Amygdala (tissue), 56 donors: ENCODE measurements at regions not wholly inside any gene's neighbourhood (a gene's known extent, or its start where the extent isn't known, plus 50 kb on each side); places are given as distances from the start of the nearest gene placed in this dataset.
"Not testable (repeated sequence)": the region's sequence is repeated elsewhere in the genome, so short reads cannot be mapped to it uniquely, and the experiment has no call there.

ENCODE experiments used
- DNase-seq, 56 donors: peaks; one replicate each; lab custom pipeline; 2025; lab: John Stamatoyannopoulos, UW

DNA sequence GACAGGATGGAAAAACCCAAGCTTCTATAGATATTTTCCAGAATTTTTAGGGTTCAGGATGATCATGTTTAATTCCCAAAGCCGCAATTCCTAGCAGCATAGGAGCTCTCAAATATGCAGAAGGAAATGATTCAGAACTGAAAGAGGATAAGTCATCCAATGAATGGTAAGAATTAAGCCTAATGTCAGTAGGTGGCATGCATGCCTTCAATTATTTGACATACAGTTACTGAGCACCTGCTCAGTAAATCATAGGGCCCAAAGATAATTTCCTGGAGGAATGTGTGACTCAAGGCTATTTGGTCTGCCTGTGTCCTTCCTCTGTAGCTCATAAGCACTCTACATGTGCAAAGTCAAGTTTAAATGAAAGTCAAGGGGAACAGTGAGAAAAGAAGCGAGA is 116.8 kb upstream of the SLC38A4 start:
- DNase-seq = no peak

- peak in 3 of 56 donors; percentile 6 to 14 (median 13) for DNase-seq
Observed at GRCh38 chr12:46944088-46944487, 118.3 kb upstream of the SLC38A4 start.

DNA sequence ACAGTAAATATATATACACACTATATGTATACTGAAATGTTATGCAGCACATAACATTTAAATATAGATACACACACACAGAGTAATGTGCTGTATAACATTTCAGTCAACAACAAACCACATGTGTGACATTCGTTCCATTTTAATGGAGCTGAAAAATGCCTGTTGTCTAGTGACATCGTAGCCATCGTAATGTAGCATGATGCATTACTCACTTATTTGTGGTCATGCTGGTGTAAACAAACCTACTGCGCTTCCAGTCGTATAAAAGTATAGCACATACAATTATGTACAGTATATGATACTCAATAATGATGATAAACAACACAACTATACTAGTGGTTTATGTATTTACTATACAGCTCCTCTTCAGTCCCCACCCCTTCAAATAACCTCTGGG is 119.0 kb upstream of the SLC38A4 start:
- no peak for DNase-seq

DNA sequence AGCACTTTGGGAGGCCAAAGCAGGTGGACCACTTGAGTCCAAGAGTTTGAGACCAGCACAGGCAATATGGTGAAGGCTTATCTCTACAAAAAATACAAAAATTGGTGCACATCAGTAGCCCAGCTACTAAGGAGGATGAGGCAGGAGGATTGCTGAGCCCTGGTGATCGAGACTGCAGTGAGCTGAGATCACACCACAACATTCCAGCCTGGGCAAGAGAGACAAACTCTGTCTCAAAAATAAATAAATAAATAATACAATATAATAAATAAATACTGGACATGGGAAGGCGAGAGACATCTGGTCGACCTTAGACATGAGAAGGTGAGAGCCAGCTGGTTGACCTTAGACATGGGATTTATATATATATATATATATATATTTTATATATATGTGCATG is 119.8 kb upstream of the SLC38A4 start:
- no peak for DNase-seq

DNA sequence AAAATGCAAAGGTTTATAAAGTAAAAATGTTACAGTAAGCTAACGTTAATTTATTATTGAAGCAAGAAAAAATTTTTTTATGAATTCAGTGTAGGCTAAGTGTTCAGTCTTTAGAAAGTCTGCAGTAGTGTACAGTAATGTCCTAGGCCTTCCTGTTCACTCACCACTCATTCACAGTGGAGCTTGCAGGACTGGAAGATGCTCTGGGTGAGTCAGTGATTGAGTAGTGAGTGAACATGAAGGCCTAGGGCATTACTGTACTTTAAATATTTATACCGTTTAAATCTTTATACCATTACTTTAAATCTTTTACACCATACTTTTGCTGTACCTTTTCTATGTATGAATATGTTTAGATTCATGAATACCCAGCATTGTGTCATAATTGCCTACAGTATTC is 120.3 kb upstream of the SLC38A4 start:
- no peak for DNase-seq

- DNase-seq = no peak
Observed at GRCh38 chr12:46948936-46949545, 123.2 kb upstream of the SLC38A4 start.

DNA sequence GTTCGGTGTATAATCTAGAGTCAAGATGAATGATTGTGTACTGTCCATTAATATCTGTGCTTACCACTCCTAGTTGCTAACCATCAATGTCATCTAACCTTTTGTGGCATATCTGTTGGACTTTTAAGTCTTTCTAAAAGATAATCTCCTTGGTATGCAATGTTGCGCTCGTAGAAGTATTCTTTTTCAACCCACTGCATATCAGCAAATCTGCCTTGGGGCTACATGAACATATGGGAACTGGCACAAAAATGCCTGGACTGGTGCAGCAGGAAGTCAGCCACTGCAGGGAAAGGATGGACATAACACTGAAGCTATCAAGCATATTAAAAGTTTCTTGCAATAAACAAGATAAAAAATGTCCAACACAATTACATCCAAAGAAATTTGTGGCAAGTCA is 124.3 kb upstream of the SLC38A4 start:
- DNase-seq = no peak

DNA sequence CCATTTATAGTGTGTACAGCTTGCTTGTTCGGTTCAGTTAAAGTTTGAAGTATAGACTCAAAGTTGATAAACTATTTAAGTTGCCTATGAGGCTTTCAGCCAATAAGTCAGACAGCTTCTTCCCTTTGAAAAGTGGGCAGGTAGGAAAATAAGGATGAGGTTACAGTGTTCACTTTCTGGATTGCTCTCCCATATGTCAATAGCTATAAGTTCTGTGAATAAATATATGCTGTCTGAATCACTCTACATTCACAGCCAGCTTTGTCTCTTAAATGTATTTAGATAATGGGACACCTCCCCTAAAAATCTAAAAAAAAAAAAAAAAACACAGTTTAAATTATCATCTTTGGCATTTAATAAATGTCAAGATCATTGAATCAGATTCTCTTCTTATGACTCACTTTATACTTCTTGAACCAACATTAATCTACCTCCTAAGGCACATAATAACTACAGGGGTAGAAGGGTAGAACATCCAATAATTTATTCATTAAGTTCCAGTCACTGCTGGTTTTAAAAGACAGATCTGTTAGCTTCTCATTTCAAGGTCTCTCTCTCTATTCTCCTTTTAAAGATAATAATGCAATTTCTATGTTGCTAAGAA is 126.4 kb upstream of the PCED1B start:
- no peak for DNase-seq

DNA sequence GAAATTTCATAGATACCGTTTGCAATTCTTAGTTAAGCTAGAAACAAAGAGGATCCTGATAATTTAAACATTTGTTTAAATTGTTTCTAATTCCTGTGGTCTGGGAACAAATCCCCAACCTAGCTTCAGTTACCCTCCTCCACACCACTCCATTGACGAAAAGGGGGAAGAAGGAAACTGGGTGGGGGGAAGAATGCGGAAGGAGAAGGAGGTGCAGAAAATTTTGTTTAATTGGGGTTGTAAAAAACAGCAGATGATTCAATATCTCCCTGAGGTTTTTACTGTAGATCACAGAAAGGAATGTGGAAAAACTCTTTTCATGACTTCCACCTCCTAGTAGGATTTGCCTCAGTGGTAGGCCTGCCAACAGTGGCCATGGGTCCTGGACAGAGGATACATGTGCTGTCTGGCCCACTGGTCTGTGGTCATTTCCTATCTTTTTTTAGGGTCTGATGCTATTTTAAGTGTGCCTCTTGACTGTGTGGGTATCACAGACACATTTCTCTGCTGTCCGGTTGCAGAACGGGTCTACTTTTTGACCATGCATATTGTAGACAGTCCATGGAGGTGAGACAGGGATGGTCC is 122.9 kb upstream of the PCED1B start:
- peak in 2 of 56 donors; percentile 1 to 9 for DNase-seq

DNA sequence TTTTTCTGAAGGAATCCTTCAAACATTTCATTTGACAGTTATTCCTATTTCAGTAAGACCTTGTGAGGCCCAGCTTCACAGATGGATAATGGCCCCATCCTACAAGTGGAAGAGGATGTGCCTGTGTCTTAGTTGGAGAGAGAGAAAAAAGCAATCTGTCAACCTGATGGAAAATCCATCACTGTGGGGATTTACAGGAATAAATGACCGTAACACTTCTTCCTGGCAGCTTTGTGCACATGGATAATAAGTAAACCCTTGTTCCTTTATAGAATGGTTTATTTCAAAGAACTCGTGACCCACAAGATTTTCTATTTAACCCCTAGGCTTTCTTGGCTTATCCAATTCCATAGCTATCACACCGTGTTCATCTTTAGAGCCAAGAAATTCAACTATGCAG is 121.4 kb upstream of the PCED1B start:
- DNase-seq = no peak

GRCh38 chr12:46958599-46959290 is 120.7 kb upstream of the PCED1B start:
- DNase-seq = no peak

DNA sequence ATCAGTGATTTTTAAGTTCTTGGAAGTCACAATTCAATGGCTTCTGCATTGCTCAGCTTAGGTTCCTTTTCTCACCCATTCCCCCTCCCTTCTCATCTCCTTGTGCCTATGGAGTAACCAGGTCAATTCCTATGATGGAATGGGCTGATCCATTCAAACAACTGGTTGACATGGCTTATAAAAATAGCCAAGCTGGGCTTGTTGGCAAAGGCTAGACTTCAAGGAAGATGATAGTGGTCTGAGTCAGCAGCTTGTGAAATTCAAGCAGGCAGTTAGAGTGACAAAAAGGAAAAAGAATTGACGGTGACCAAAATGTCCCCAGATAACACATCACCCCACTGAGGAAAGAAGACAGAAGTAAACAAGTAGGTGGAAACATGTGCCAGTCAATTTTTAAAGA is 119.9 kb upstream of the PCED1B start:
- DNase-seq = no peak

DNA sequence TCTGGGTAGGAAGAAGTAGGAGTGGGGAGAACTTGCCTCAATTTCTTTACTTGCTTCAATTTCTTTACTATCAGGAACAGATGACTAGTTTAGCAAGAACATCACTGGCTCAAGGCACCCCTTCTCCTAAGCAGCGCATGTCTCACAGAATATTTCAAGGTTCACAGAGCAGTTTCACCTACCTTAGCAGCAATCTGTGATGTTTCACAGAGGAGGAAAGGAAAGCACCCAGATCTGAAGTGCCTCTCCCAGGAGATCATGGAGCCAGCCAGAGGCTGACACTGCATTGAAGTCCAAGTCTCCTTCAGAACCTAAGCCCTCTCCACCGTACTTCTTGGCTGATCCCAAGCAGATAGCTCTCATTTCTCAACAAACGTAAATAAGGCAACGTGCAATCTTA is 118.7 kb upstream of the PCED1B start:
- DNase-seq = no peak

DNA sequence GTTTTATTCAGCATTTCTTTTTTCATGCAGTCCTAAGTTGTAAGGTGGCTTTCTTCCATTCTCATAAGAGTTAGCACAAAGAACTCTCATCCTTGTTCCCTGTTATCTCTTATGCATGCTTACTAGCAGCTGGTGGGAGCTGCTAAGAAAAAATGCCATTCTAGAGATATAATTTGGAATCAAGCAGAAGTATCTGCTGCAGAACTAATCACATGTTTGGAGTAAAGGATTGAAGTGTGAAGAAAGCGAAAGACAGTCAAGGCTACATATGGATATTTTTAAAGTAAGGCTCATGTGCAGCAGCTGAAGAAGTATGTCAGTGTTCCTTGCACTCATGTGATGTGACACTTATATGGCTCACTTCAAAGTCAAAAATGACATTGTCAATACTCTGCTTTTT is 116.2 kb upstream of the PCED1B start:
- DNase-seq = no peak

DNA sequence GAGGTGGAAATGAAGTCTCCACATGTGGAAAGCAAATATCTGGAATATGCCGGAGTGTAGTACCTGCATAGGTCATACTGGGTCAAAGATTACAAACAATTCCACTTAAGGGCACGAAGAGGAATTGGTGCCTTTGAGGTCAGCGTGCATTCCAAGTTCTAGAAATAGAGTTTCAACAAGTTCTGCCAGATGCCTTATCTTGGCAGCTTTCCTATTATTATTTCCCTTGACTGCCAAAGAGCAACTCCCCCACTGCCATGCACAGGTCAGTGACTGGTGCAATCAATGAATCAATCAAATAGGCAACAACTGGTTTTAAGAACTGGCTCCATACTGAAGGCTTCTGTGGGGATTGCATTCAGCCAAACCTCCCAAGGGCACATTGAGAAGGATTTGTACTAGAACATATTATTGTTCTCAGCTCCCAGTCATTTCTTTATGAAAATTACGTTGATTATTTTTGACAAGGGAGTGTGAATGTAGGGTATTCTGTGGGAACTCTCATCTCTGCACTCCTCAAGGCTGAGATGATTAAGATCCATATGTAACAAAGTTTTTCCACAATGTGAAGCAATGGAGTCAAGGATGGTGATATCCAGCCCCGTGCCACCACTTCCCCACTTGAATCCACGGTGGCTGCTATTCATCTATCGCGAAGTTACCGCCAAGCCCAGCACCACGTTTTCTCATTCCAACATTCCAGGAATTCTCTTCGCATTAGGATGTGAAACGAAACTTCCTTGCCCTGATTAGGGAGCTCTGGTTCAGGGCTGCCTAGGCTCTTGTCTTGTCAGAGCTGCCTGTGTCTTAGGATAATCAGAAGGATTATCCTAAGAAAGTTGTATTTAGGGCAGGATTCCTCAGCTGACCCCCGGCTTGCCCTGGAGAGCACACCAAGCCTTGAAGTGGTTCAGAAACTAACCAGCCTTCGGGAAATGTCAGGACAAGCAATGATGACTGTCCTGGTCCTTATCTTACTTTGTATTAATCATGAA is 115.1 kb upstream of the PCED1B start:
- no peak for DNase-seq

- DNase-seq = no peak
Observed at GRCh38 chr12:46965137-46965536, 114.3 kb upstream of the PCED1B start.

DNA sequence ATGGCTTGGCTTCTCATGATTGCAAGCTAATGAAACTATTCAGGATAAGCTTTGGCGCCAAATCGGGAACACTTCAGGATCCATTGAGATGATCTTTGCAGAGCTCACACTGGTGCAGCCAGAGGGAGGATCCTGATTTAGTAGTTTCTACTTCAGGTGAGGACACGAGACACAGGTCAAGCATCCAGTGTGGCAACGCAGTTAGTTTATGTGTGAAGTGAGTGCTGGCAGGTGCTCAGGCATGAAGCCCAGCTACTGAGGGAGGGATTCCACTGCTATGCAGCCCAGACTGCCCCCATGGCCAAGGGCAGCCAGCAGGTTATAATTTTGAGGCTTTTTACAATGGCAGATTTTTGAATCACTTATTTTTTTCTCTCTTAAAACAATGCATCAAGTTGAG is 113.5 kb upstream of the PCED1B start:
- DNase-seq = no peak

DNA sequence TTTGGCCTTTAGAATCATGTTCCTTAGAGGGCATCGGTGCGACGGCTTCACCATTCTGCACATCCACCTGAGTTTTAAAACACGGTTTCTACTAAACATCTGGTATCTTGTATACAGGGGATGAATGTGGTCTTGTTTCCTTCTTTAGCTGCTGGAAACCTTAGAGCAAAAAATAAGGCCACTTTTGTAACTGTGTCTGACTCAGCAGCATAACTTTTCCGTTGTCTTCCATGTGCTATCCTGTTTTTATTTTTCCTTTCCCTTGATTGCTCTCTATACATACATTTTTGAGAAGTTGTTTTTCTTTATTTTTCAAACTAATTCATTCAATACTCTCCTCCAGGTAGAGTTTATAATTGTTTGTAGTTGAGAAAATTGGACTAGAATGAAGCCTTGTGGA is 108.8 kb upstream of the PCED1B start:
- DNase-seq = no peak

DNA sequence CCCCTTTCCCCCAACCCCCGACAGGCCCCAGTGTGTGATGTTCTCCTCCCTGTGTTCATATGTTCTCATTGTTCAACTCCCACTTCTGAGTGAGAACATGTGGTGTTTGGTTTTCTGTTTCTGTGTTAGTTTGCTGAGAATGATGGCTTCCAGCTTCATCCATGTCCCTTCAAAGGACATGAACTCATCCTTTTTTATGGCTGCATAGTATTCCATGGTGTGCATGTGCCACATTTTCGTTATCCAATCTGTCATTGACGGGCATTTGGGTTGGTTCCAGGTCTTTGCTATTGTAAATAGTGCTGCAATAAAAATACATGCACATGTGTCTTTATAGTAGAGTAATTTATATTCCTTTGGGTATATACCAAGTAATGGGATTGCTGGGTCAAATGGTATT is 105.5 kb upstream of the PCED1B start:
- DNase-seq = not testable (repeated sequence)

GRCh38 chr12:46977871-46978375 is 101.5 kb upstream of the PCED1B start:
- no peak for DNase-seq
